SK-N-SH treated with all-trans-retinoic acid at 6 μM for 48 hours (cell line): ENCODE measurements at regions not wholly inside any gene's neighbourhood (a gene's known extent, or its start where the extent isn't known, plus 50 kb on each side); places are given as distances from the start of the nearest gene placed in this dataset.

ENCODE experiments used
- ARNTL ChIP-seq: fragments of 450-650 bp; formaldehyde crosslinking; IDR thresholded peaks from 2 replicates; pipeline ENCODE4 v1.5.0; 2020; ENCODE audit warnings: low read depth, mild to moderate bottlenecking, moderate library complexity, borderline replicate concordance
- BACH2 ChIP-seq: fragments of 250-450 bp; sonication (Bioruptor Pico); IDR thresholded peaks from 2 replicates; pipeline ENCODE4 v1.9.0; 2021; ENCODE audit warnings: mild to moderate bottlenecking, borderline replicate concordance
- OSR1 ChIP-seq: fragments of 250-450 bp; sonication (Bioruptor Pico); IDR thresholded peaks from 2 replicates; pipeline ENCODE4 v1.8.0; 2022; ENCODE audit warnings: moderate library complexity, mild to moderate bottlenecking, inconsistent platforms
- PPARA ChIP-seq: fragments of 250-450 bp; sonication (Bioruptor Pico); IDR thresholded peaks from 2 replicates; pipeline ENCODE4 v1.5.0; 2020; ENCODE audit warnings: mild to moderate bottlenecking, borderline replicate concordance
- RARB ChIP-seq: fragments of 250-450 bp; sonication (Bioruptor Pico); IDR thresholded peaks from 2 replicates; pipeline ENCODE4 v1.8.0; 2021; ENCODE audit warnings: mild to moderate bottlenecking, moderate library complexity
- ZC3H10 ChIP-seq: fragments of 250-450 bp; sonication (Bioruptor Pico); IDR thresholded peaks from 2 replicates; pipeline ENCODE4 v1.5.1; 2021; ENCODE audit warnings: mild to moderate bottlenecking, moderate library complexity
- ZFP3 ChIP-seq: fragments of 250-450 bp; sonication (Bioruptor Pico); IDR thresholded peaks from 2 replicates; pipeline ENCODE4 v1.5.0; 2020; ENCODE audit warnings: mild to moderate bottlenecking, moderate library complexity
- TF ChIP-seq, protein P1 (sequence below): fragments of 250-450 bp; sonication (Bioruptor Pico); IDR thresholded peaks from 2 replicates; pipeline ENCODE4 v1.5.0; 2020; ENCODE audit warnings: mild to moderate bottlenecking, moderate library complexity
- TF ChIP-seq, protein P2 (sequence below): fragments of 250-450 bp; sonication (Bioruptor Pico); IDR thresholded peaks from 2 replicates; pipeline ENCODE4 v1.8.0; 2020; ENCODE audit warnings: mild to moderate bottlenecking, moderate library complexity, borderline replicate concordance

DNA sequence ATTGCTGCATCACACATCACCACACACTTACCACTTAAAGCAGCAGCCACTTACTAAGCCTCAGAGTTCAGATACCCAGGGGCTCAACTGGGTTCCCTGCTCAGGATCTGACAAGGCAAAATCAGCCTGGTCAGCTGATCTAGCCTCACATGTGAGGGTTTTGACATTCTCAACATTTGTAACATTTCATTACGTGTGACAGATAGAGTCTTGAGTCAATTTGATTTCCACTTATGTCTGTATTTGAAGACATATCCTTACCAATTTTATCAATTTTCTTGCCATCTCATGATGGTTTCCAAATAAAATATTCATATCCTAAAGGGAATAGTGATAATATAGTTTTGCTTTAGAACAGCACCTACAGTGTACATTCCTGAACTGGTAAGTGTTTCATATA is 494.7 kb upstream of the PFKP start:
- TF ChIP-seq RARB (CRISPR knock-in tag) (no peak), PPARA (no peak), ZFP3 (no peak), ZC3H10 (no peak), ARNTL (CRISPR knock-in tag) (no peak), BACH2 (no peak), OSR1 (CRISPR knock-in tag) (no peak)
- TF ChIP-seq, protein P1, sequence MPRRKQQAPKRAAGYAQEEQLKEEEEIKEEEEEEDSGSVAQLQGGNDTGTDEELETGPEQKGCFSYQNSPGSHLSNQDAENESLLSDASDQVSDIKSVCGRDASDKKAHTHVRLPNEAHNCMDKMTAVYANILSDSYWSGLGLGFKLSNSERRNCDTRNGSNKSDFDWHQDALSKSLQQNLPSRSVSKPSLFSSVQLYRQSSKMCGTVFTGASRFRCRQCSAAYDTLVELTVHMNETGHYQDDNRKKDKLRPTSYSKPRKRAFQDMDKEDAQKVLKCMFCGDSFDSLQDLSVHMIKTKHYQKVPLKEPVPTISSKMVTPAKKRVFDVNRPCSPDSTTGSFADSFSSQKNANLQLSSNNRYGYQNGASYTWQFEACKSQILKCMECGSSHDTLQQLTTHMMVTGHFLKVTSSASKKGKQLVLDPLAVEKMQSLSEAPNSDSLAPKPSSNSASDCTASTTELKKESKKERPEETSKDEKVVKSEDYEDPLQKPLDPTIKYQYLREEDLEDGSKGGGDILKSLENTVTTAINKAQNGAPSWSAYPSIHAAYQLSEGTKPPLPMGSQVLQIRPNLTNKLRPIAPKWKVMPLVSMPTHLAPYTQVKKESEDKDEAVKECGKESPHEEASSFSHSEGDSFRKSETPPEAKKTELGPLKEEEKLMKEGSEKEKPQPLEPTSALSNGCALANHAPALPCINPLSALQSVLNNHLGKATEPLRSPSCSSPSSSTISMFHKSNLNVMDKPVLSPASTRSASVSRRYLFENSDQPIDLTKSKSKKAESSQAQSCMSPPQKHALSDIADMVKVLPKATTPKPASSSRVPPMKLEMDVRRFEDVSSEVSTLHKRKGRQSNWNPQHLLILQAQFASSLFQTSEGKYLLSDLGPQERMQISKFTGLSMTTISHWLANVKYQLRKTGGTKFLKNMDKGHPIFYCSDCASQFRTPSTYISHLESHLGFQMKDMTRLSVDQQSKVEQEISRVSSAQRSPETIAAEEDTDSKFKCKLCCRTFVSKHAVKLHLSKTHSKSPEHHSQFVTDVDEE: no peak
- TF ChIP-seq, protein P2, sequence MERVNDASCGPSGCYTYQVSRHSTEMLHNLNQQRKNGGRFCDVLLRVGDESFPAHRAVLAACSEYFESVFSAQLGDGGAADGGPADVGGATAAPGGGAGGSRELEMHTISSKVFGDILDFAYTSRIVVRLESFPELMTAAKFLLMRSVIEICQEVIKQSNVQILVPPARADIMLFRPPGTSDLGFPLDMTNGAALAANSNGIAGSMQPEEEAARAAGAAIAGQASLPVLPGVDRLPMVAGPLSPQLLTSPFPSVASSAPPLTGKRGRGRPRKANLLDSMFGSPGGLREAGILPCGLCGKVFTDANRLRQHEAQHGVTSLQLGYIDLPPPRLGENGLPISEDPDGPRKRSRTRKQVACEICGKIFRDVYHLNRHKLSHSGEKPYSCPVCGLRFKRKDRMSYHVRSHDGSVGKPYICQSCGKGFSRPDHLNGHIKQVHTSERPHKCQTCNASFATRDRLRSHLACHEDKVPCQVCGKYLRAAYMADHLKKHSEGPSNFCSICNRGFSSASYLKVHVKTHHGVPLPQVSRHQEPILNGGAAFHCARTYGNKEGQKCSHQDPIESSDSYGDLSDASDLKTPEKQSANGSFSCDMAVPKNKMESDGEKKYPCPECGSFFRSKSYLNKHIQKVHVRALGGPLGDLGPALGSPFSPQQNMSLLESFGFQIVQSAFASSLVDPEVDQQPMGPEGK: no peak
